LNCaP clone FGC (cell line): ENCODE measurements at regions not wholly inside any gene's neighbourhood (a gene's known extent, or its start where the extent isn't known, plus 50 kb on each side); places are given as distances from the start of the nearest gene placed in this dataset.
A peak's percentile ranks its signal among the peaks of the same experiment; 100 is the strongest.

Experiments
- DNase-seq: peaks from one replicate; pipeline ENCODE4 v3.0.0-alpha.2; 2011; ENCODE audit warnings: low read depth
- H3K4me3 ChIP-seq: 2 replicates; pipeline ENCODE4 v1.5.1; 2011; ENCODE audit warnings: mild to moderate bottlenecking, low read depth, low read length, control low read depth
- TF ChIP-seq, protein P1 (sequence below): IDR thresholded peaks from 2 replicates; pipeline ENCODE4 v1.5.1; 2012; ENCODE audit warnings: mild to moderate bottlenecking; ENCODE audit not compliant: control insufficient read depth, insufficient read depth; ENCODE audit errors: extremely low read depth

DNA sequence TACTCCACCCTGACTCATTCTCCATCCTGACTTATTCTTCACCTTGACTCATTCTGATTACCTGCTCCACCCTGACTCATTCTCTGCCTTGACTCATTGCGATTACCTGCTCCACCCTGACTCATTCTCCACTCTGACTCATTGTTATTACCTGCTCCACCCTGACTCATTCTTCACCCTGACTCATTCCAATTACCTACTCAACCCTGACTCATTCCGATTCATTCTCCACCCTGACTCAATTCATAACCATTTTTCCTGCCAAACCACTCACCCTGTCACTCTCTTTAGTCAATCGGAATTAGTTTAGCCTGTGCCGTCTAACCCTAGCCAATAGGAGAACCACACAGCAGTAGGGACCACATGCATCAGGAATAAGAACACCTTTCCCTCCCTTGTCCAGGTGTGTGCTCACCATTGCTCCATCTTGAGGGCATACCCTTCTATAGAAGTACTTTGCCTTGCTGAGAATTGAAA lies 1227.4 kb upstream of the PCDH20 start:
- TF ChIP-seq, protein P1, sequence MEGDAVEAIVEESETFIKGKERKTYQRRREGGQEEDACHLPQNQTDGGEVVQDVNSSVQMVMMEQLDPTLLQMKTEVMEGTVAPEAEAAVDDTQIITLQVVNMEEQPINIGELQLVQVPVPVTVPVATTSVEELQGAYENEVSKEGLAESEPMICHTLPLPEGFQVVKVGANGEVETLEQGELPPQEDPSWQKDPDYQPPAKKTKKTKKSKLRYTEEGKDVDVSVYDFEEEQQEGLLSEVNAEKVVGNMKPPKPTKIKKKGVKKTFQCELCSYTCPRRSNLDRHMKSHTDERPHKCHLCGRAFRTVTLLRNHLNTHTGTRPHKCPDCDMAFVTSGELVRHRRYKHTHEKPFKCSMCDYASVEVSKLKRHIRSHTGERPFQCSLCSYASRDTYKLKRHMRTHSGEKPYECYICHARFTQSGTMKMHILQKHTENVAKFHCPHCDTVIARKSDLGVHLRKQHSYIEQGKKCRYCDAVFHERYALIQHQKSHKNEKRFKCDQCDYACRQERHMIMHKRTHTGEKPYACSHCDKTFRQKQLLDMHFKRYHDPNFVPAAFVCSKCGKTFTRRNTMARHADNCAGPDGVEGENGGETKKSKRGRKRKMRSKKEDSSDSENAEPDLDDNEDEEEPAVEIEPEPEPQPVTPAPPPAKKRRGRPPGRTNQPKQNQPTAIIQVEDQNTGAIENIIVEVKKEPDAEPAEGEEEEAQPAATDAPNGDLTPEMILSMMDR: no peak
- no peak for DNase-seq
- H3K4me3 ChIP-seq: no peak overlapping the region

DNA sequence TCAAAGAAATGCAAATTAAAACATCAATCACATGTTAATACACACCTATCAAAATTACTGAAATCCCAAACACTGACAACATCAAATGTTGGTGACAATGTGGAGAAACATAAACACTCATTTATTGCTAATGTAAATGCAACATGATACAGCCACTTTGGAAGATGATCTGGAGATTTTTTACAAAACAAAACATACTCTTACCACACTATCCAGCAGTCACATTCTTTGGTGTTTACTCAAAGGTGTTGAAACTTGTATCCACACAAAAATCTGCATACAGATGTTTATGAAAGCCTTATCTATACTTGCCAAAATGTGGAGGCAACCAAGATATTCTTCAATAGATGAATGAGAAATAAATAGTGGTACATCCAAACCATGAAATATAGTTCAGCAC lies 1219.5 kb upstream of the PCDH20 start:
- DNase-seq: no peak
- no peak overlapping the region for H3K4me3 ChIP-seq
- TF ChIP-seq, protein P1: no peak

DNA sequence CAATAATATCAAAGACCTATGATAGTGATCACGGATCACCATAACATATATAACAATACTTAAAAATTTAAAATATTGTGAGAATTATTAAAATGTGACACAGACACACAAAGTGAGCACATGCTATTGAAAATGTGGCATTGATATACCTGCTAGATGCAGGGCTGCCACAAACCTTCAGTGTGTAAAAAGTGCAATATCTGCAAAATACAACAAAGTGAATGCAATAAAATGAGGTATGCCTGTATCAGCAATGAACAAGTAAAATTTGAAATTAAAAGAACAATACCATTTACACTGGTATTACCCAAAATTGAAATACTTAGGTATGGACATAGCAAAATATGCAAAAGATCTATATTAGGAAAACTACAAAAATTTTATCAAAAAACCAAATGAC lies 1217.8 kb upstream of the PCDH20 start:
- TF ChIP-seq, protein P1: no peak
- no peak overlapping the region for H3K4me3 ChIP-seq
- no peak for DNase-seq

DNA sequence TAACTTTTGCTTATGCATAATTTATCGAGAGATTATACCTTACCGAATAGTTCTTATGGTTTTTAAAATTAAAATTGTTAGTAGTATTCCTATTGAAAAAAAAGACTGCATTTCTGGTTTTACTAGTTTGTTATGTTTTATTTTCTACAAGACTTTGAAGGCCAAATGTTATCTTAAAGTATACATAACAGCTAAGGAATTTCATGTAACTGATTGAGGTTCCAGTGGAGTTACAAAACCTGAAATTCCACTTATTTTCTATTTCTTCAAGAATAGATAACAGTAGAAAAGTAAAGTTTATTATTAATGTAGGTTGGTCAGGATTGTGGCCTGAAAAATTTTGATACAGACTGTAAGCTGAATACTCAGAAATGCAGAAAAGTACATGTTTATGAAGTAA lies 1216.0 kb upstream of the PCDH20 start:
- H3K4me3 ChIP-seq: no peak overlapping the region
- DNase-seq: no peak
- TF ChIP-seq, protein P1: no peak

DNA sequence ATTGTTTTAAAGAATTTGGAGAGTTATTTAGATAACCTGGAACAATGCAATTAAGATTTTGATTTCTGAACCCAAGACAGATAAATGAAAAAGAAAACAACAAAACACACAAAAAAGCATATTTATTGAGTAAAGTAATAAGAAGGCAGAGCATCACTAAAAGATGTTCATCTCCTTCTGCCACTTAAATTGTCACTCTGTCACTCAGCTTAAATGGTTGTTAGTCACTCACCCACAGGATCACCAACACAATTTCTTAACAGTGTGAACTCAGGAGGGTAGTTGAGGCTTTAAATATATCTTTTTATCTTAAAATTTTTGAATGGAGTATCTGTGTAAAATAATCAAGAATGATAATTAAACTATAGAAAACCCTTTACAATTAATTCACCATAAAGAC lies 1215.5 kb upstream of the PCDH20 start:
- TF ChIP-seq, protein P1: no peak
- DNase-seq: no peak
- H3K4me3 ChIP-seq: no peak overlapping the region

DNA sequence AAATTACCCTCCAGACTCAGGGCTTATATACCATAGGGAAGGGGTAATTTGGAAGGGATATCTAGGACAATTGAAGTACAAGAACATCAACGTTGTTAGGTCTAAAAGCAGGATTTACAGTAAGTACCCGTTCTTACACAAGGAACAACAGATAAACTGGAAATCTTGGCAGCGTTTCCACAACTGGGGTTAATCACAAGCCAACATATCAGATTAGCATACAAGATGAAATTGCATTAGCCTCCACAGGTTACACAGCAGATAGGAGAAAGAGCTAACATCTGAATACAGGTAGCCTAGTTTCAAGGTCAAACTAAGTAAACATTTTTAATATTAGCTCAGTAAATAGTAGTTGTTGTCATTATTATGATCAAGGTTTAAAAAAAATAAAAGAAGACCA lies 1214.0 kb upstream of the PCDH20 start:
- H3K4me3 ChIP-seq: no peak overlapping the region
- peak; percentile 83 for DNase-seq
- TF ChIP-seq, protein P1: no peak

DNA sequence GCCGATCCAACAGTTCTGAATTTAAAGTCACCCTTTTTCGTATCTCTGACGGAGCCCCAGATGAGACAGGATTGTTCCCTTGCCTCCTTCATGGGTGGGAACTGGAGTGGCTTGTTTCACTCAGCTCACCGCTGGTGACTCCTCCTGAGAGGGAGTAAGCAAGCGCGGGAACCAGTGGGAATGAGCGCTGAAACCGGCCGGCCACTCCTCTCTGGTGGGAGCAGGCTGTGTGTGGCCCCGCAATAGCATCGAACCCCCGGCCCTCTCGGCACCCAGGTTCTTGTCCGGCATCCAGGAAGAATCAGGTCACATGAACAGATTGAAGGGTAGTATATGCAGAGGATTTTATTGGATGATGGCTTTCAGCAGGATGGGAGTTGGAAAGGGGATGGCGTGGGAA lies 1211.6 kb upstream of the PCDH20 start:
- no peak for DNase-seq

More for the DNA sequence above, 1211.6 kb upstream of the PCDH20 start:
- TF ChIP-seq, protein P1: no peak
- H3K4me3 ChIP-seq: no peak overlapping the region
